ENCODE measurements at regions not wholly inside any gene's neighbourhood (a gene's known extent, or its start where the extent isn't known, plus 50 kb on each side); places are given as distances from the start of the nearest gene placed in this dataset.

DNA sequence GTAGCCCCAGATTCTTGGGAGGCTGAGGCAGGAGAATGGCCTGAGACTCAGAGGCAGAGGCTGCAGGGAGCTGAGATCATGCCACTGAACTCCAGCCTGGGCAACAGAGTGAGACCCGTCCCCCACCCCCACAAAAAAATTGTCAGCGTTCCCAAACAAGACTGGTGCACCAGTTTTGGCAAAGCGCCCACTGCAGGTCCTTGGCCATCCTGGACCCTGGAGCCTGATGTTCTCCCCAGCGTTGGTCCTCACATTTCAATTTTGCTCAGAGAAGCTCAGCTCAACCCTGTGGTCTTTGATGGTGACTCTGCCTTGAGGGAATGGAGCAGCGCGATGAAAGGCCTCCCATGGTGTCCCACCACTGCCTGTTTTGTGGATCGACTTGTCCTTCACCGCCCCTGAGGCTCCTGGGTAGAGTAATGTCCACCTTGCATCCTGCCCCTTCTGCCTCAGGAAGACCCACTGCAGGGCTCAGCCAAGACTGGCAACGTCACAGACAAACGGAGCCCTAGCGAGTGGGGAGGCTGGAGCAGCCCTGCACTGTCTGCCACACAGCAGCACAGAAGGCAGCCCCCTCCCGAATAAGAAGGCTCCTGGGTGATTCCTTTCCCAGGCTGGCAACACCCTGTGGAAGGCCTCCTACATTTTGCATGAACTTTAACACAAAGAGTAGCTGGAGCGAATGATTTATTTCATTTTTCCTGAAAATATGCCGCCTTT is 410.9 kb downstream of the TCERG1L start:
- Histone ChIP-seq H3K27ac (ENCODE audit: low read depth in 2 of 2, low read length in 2 of 2) (no peak overlapping the region), H3K9me3 (ENCODE audit: control insufficient read depth in 2 of 3, insufficient read depth in 1 of 3, low read length in 3 of 3) (no peaks in the 10 kb centered on the region), H3K36me3 (ENCODE audit: control insufficient read depth in 2 of 3, insufficient read depth in 3 of 3, low read length in 3 of 3) (no peaks in the 10 kb centered on the region), H3K9ac (ENCODE audit: low read length in 3 of 3) (no peak overlapping the region), H3K27me3 (ENCODE audit: control insufficient read depth, insufficient read depth, low read length) (no peaks in the 10 kb centered on the region), H3K4me3 (ENCODE audit: low read length in 3 of 3) (no peak overlapping the region), H3K4me1 (ENCODE audit: control insufficient read depth in 2 of 3, insufficient read depth in 2 of 3, low read depth in 1 of 3, low read length in 3 of 3) (no peaks in the 10 kb centered on the region)
- TF ChIP-seq, protein P1, sequence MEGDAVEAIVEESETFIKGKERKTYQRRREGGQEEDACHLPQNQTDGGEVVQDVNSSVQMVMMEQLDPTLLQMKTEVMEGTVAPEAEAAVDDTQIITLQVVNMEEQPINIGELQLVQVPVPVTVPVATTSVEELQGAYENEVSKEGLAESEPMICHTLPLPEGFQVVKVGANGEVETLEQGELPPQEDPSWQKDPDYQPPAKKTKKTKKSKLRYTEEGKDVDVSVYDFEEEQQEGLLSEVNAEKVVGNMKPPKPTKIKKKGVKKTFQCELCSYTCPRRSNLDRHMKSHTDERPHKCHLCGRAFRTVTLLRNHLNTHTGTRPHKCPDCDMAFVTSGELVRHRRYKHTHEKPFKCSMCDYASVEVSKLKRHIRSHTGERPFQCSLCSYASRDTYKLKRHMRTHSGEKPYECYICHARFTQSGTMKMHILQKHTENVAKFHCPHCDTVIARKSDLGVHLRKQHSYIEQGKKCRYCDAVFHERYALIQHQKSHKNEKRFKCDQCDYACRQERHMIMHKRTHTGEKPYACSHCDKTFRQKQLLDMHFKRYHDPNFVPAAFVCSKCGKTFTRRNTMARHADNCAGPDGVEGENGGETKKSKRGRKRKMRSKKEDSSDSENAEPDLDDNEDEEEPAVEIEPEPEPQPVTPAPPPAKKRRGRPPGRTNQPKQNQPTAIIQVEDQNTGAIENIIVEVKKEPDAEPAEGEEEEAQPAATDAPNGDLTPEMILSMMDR (IDR thresholded peaks at IDR 0.05; ENCODE audit: borderline replicate concordance, extremely low read depth, insufficient read depth) = no peak
- FAIRE-seq = no peak
- DNase-seq = no peak
- intact Hi-C loops (cut with DNase I) = no loop called here

DNA sequence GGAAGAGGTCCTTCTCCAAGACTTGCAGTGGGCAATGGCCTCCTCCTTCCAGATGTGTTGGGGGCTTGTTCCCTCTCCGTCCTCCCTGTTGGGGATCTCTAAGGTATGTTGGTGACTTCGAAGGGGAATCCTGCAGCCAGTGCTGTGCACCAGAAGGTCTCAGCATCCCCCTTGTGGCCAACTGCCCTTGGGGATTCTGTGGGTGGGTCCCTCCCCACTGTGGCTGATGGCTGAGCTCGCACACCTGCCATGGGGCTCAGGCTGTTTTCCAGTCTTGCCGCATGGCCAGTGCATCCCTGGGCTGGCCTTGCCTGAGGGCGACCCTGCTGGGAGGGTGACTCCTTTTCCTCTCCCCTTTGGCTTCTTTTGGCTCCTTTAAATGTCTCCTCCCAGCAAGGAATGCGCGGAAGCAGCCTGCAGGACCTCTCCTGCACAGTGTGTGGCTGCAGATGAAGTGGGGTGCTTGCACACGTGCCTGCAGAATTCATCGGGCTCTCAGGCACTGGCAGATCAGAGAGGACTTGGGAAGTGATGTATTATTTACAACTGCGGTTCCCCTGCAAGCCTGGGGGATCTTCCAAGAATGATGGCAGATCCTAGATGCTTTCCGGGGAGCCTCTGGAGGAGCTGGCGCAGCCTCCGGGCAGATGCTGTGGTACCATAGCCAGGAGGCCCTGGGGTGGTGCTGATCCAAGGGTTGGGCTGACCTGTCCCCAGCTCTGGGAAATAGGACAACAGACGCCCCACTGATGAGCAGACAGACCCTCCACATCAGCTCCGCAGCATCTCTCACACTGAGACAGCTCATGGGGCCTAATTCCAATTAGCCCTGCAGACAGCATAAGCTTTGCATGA is 410.0 kb downstream of the TCERG1L start:
- FAIRE-seq (no peak), DNase-seq (no peak)
- intact Hi-C loops (cut with DNase I) = no loop called here

DNA sequence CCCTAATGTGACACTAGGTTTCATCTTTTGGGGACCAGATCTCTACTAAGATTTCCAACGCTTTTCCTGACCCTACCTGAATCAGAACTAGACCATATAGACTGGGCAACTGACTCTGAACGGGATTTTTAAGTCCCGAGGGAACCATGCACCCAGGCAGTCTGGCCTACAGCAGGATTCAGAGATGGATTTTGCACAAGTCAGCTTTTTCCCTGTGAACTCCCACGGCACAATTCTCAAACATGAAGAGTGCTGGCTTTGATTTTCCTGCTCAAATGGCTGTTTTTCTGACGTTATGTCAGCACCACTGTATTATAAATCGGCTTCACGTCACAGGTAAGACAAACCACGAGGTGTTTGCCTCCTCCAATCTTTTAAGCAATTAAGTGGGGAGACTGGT is 409.1 kb downstream of the TCERG1L start:
- Histone ChIP-seq H3K9ac (ENCODE audit: low read length in 3 of 3) (no peak overlapping the region), H3K4me3 (ENCODE audit: low read length in 3 of 3) (no peak overlapping the region), H3K9me3 (ENCODE audit: control insufficient read depth in 2 of 3, insufficient read depth in 1 of 3, low read length in 3 of 3) (no peaks in the 10 kb centered on the region), H3K27me3 (ENCODE audit: control insufficient read depth, insufficient read depth, low read length) (no peaks in the 10 kb centered on the region), H3K27ac (ENCODE audit: low read depth in 2 of 2, low read length in 2 of 2) (no peak overlapping the region), H3K4me1 (ENCODE audit: control insufficient read depth in 2 of 3, insufficient read depth in 2 of 3, low read depth in 1 of 3, low read length in 3 of 3) (no peaks in the 10 kb centered on the region), H3K36me3 (ENCODE audit: control insufficient read depth in 2 of 3, insufficient read depth in 3 of 3, low read length in 3 of 3) (no peaks in the 10 kb centered on the region)
- TF ChIP-seq, protein P1 (IDR thresholded peaks at IDR 0.05; ENCODE audit: borderline replicate concordance, extremely low read depth, insufficient read depth) = no peak
- no peak for DNase-seq
- intact Hi-C loops (cut with DNase I) = no loop called here
- FAIRE-seq = no peak

More for the DNA sequence above, 410.0 kb downstream of the TCERG1L start:
- H3K4me3 ChIP-seq (ENCODE audit: low read length in 3 of 3) = no peak overlapping the region
- no peaks in the 10 kb centered on the region for H3K36me3 ChIP-seq (ENCODE audit: control insufficient read depth in 2 of 3, insufficient read depth in 3 of 3, low read length in 3 of 3)
- H3K27me3 ChIP-seq (ENCODE audit: control insufficient read depth, insufficient read depth, low read length) = no peaks in the 10 kb centered on the region
- no peaks in the 10 kb centered on the region for H3K9me3 ChIP-seq (ENCODE audit: control insufficient read depth in 2 of 3, insufficient read depth in 1 of 3, low read length in 3 of 3)
- TF ChIP-seq, protein P1 (IDR thresholded peaks at IDR 0.05; ENCODE audit: borderline replicate concordance, extremely low read depth, insufficient read depth) = no peak
- H3K4me1 ChIP-seq (ENCODE audit: control insufficient read depth in 2 of 3, insufficient read depth in 2 of 3, low read depth in 1 of 3, low read length in 3 of 3) = no peaks in the 10 kb centered on the region
- no peak overlapping the region for H3K27ac ChIP-seq (ENCODE audit: low read depth in 2 of 2, low read length in 2 of 2)
- no peak overlapping the region for H3K9ac ChIP-seq (ENCODE audit: low read length in 3 of 3)
